GM18861 (cell line): ENCODE measurements at regions not wholly inside any gene's neighbourhood (a gene's known extent, or its start where the extent isn't known, plus 50 kb on each side); places are given as distances from the start of the nearest gene placed in this dataset.
"Not testable (repeated sequence)": the region's sequence is repeated elsewhere in the genome, so short reads cannot be mapped to it uniquely, and the experiment has no call there.

Experiments
- ATAC-seq: cut with Tn5 transposase; IDR thresholded peaks from one replicate; pipeline ENCODE4 v1.9.1; 2021; ENCODE audit not compliant: unreplicated experiment

- ATAC-seq: no peak
Observed at GRCh38 chr14:37650356-37651037, 55.1 kb downstream of the TTC6 start.

- ATAC-seq: no peak
Observed at GRCh38 chr14:37652042-37652441, 56.6 kb downstream of the TTC6 start.

- no peak for ATAC-seq
Observed at GRCh38 chr14:37655418-37655817, 60.0 kb downstream of the TTC6 start.

- ATAC-seq: no peak
Observed at GRCh38 chr14:37658156-37658555, 62.7 kb downstream of the TTC6 start.

- no peak for ATAC-seq
Observed at GRCh38 chr14:37663498-37663897, 68.1 kb downstream of the TTC6 start.

GRCh38 chr14:37665479-37665878, 70.0 kb downstream of the TTC6 start:
- ATAC-seq: no peak

- ATAC-seq: no peak
Observed at GRCh38 chr14:37665951-37666350, 70.5 kb downstream of the TTC6 start.

GRCh38 chr14:37668646-37669045, 73.2 kb downstream of the TTC6 start:
- ATAC-seq: no peak

GRCh38 chr14:37669242-37669641, 73.8 kb downstream of the TTC6 start:
- no peak for ATAC-seq

GRCh38 chr14:37673439-37673838, 78.0 kb downstream of the TTC6 start:
- ATAC-seq: no peak

- no peak for ATAC-seq
Observed at GRCh38 chr14:37678916-37679315, 83.5 kb downstream of the TTC6 start.

- ATAC-seq: no peak
Observed at GRCh38 chr14:37681486-37681885, 86.1 kb downstream of the TTC6 start.

GRCh38 chr14:37692680-37693079, 97.3 kb downstream of the TTC6 start:
- ATAC-seq: not testable (repeated sequence)

GRCh38 chr14:37693420-37693819, 98.0 kb downstream of the TTC6 start:
- ATAC-seq: not testable (repeated sequence)

- no peak for ATAC-seq
Observed at GRCh38 chr14:37695866-37696265, 100.4 kb downstream of the TTC6 start.

- ATAC-seq: no peak
Observed at GRCh38 chr14:37697489-37698121, 102.2 kb downstream of the TTC6 start.

- ATAC-seq: no peak
Observed at GRCh38 chr14:37698840-37699777, 103.7 kb downstream of the TTC6 start.

- no peak for ATAC-seq
Observed at GRCh38 chr14:37707716-37708115, 112.3 kb downstream of the TTC6 start.

GRCh38 chr14:37708481-37708880, 113.1 kb downstream of the TTC6 start:
- ATAC-seq: no peak

GRCh38 chr14:37709419-37710195, 114.2 kb downstream of the TTC6 start:
- ATAC-seq: no peak

GRCh38 chr14:37711356-37711830, 116.0 kb downstream of the TTC6 start:
- ATAC-seq: no peak
